SH-SY5Y (cell line): ENCODE measurements at regions not wholly inside any gene's neighbourhood (a gene's known extent, or its start where the extent isn't known, plus 50 kb on each side); places are given as distances from the start of the nearest gene placed in this dataset.

Source experiments
- GATA2 ChIP-seq: IDR thresholded peaks from 2 replicates; pipeline ENCODE4 v1.6.1; 2011; ENCODE audit warnings: mild to moderate bottlenecking, low read depth, low read length
- GATA3 ChIP-seq: IDR thresholded peaks from 2 replicates; pipeline ENCODE4 v1.6.1; 2011; ENCODE audit warnings: low read depth, mild to moderate bottlenecking, low read length, moderate library complexity

- TF ChIP-seq GATA3 = no peak
- TF ChIP-seq GATA2 = no peak
These were observed 178.3 kb downstream of the CBLN1 start for GRCh38 chr16:49103298-49103697.
